Ovary (tissue), 3 donors: ENCODE measurements at regions not wholly inside any gene's neighbourhood (a gene's known extent, or its start where the extent isn't known, plus 50 kb on each side); places are given as distances from the start of the nearest gene placed in this dataset.

Source experiments
- EP300 ChIP-seq: sonication (generic); formaldehyde crosslinking; IDR thresholded peaks from one replicate; pipeline ENCODE4 v1.6.1; 2017; ENCODE audit warnings: antibody characterized with exemption
- POLR2A ChIP-seq: fragments of 450-650 bp; IDR thresholded peaks from one replicate; pipeline ENCODE4 v1.6.1; 2017; ENCODE audit warnings: antibody characterized with exemption, mild to moderate bottlenecking, moderate library complexity
- TF ChIP-seq, protein P1 (sequence below), 3 donors: fragments of 450-650 bp in 2 of 3; fragments of 200-600 bp in 1 of 3; IDR thresholded peaks; one replicate each; pipeline versions ENCODE4 v1.5.1 to v1.8.0; 2016 to 2022; ENCODE audit warnings: antibody characterized with exemption in 3 of 3, mild to moderate bottlenecking in 1 of 3
- donor health status: DM: no; HTN: no; CAD: no.

DNA sequence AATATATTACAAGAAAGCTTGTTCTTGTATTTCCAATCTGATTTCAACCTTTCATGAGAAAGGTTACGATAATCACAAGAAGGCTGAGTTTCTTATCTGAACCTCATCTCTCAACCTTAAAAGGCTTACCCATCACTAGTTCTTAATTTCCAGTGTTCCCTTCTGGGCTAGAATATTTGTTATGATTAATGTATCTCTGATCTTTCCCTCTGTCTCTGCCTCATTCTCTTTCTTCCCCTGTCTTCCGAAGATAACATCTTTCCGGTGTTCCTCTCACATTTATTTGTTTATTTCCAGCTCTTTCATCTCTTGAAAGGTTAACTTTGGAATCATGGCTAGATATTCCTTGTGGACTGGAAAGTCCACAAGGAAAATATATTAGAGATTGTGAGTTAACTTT, 255.9 kb downstream of the SLC6A15 start:
- no peak for TF ChIP-seq POLR2A
- no peak for TF ChIP-seq EP300
- TF ChIP-seq, protein P1, sequence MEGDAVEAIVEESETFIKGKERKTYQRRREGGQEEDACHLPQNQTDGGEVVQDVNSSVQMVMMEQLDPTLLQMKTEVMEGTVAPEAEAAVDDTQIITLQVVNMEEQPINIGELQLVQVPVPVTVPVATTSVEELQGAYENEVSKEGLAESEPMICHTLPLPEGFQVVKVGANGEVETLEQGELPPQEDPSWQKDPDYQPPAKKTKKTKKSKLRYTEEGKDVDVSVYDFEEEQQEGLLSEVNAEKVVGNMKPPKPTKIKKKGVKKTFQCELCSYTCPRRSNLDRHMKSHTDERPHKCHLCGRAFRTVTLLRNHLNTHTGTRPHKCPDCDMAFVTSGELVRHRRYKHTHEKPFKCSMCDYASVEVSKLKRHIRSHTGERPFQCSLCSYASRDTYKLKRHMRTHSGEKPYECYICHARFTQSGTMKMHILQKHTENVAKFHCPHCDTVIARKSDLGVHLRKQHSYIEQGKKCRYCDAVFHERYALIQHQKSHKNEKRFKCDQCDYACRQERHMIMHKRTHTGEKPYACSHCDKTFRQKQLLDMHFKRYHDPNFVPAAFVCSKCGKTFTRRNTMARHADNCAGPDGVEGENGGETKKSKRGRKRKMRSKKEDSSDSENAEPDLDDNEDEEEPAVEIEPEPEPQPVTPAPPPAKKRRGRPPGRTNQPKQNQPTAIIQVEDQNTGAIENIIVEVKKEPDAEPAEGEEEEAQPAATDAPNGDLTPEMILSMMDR (IDR thresholded peaks at IDR 0.05): no peak
